ENCODE measurements at regions not wholly inside any gene's neighbourhood (a gene's known extent, or its start where the extent isn't known, plus 50 kb on each side); places are given as distances from the start of the nearest gene placed in this dataset.

DNA sequence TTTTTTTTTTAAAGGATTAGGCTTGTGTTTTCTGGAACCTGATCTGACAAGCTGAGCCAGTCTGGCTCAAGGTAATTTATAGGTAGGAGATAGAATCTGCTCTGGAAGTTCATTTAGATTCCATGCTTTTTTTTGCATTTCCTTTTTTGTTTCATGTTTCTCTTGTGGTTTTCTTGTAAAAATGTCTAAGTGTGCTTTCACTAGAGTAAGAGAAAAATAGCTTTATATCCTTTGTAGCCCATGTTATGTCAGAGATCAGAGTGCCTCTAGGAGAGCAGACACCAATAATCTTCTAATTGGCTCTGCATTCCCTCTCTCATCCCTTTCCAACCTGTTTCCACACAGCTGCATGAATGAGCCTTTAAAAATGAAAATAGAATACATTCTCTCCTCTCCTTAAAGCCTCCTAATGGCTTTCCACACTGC lies 389.8 kb upstream of the KCNMB2 start:
- DNase-seq, result no peak

DNA sequence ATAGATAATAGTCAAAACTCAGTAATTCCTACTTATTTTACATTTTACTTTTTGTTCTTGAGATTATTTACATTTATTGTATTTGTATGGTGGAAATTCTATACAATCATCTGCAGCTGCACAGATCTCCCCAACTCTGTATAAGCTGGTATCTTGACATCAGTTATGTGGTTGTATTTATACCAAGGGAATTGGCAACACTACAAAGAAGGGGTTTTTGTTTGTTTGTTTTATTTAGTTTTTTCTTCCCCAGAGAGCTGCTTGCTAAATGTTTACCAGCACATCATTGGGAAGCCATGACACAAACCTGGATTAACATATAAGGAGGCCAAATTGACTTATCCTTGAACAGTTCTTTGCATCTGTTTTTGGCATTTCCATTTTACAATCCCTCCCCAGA lies 389.2 kb upstream of the KCNMB2 start:
- no peak for DNase-seq

DNA sequence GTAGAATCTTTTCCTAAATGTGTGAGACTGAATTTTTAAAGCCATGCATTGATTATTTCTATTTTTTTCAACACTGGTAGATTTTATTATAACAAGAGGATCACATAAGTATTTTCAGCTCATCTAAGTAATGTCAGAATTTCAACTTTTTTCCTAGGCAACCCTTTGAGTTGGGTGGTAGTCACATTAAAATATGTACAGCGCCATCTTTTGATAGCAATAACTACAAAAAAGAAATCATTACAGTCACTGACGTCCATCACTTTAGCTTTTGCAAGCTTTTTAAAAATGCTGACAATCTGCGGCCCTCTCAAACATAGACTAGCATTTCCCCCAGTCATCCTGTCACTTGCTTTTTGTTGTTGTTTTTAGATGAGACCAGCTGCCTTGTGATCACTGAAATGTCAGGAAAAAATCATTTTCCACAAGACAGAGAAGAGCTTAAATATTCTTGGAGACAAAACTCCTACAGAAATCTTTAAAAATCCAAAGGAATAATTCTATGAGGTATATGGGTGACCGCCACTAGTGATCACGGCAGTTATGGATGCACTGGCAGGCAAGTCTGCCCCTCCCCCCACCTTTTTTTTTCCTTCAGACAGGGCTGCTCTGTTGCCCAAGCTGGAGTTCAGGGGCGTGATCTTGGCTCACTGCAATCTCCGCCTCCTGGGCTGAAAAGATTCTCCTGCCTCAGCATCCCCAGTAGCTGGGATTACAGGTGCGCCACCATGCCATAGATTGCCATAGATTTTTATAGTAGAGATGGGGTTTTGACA lies 384.0 kb upstream of the KCNMB2 start:
- DNase-seq, result no peak

DNA sequence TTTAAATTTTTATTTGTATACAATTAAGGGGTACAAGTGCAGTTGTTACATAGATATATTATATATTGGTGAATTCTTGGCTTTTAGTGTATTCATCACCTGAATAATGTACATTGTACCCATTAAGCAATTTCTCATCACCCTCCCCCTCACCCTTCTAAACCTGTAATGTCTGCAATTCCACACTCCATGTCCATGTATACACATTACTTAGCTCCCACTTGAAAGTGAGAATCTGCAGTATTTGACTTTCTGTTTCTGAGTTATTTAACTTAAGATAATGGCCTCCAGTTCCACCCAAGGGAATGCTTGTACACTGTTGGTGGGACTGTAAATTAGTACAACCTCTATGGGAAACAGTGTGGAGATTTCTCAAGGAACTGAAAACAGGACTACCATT lies 383.2 kb upstream of the KCNMB2 start:
- no peak for DNase-seq

DNA sequence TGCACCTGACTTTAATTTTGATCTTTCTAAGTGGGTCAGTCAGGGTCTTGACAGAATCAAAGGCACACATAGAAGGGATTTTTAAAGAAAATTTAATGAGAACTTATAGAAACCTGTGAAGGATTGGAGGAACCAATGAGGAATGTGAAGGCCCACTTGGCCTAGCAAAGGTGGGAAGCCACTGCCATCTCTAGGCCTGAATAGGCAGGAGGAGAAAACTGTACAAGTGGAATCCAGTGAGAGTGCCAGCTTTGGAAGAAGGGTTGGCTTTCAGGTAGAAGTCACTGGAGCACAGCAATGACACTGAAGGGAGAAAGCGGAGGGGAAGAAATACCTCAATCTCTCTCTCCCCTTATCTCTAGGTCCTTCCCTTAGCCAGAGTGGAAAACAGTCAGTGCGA lies 380.7 kb upstream of the KCNMB2 start:
- no peak for DNase-seq

DNA sequence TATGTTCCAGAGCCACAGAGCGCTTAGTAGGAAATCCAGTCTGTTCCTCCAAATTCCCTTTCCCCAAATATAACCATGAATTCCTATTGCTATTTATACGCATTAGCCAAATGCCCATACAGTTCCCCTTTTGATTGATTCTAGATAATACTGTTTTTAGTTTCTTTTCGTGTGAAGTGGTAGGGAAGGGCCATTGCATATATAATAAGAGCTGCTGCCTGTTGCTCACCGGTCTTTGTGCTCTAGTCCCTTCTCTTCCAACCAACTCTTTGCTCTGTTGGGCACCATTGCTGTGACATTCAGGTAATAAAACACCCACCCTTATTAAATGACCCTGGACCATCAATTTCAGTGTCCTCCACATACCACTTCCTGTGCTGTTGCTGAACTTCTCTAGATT lies 379.9 kb upstream of the KCNMB2 start:
- DNase-seq, result no peak

DNA sequence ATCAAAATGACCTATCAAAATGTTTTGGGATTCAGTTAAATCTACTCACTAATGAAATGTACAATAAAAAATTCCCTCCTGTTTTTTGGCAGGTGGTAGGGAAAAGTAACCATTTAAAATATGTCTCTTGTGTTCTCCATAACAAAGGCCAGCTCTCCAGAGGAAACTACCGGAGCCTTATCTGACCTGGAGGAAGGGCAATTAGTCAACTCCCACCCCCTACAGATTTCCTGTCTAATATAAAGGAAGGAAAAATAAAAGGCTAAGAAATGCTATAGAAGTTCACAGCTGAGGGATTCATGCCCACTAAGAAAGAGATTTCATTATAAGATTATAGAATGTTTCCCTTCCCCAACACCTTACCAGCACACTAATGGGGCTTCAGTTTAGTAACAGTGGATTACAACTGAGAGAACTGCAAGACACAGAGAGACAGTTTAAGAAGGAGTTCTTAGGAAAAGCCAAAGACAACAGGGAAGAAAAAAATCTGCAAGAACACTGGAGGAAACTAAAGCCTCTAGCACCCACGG lies 376.5 kb upstream of the KCNMB2 start:
- DNase-seq, result no peak

DNA sequence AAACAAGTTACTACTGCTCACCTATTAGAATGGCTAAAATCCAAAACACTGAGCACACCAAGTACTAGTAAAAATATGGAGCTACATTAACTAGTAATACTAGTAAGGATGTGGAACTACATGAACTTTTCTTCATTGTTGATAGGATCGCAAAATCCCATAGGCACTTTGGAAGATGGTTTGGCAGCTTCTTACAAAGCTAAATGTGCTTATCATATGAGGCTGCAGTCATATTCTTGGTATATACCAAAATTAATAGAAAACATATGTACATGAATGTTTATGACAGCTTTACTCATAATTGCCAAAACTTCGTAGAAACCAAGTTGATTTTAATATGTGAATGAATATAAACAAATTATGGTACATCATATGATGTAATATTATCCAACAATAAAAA lies 366.8 kb upstream of the KCNMB2 start:
- no peak for DNase-seq

DNA sequence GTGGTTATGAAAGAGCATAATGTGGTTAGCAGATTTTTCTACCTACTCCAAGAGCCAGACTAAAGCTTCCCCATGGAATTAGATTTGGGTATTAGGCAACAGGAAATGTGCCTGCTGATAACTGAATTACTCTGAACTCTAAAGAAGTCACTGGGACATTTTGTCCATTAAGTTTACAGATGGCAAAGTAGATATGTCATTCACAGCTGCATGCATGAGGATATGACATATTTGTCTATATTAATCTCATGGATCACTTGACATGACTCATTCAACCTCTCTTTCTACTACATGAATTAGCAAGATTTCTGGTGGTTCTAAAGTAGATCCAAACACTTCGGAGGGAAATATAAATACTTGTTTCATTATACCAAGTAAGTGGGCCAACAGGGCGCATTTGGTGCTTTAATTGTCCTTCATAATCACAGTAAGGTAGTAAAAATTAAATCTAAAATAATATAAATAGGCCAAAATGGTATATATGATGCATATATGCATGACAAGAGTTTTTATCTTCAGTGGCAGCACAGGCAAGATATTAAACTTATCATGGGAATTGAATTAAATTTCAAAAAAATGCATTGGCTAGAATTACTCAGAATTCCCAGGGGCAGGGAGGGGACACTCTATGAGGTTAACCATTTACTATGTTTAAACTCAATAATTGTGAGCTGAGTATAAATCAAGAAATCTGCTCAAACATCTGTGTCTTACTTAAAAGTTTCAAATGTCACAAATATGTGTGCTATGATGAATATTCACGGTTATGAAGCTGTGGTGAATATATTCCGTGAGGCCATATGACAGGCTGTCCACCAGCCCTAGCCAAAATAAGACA lies 365.3 kb upstream of the KCNMB2 start:
- DNase-seq, result no peak

DNA sequence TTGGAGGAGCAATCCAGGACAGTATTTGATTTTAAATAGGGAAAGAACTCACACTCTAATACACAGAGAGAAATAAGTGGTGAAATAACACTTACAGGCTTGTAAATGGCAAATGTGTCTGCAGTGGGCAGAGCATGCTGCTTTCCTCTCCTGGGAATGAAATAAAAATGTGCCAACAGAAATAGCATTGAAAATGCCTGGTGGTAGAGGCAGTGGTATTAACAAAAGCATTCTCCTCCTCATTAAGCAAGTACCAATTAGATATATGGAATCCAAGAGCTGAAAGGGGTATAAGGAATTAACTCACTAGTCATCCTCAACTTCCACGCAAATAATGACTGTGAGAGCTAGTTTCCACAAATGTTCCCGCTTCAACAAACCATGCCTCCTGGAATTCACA lies 364.1 kb upstream of the KCNMB2 start:
- no peak for DNase-seq

DNA sequence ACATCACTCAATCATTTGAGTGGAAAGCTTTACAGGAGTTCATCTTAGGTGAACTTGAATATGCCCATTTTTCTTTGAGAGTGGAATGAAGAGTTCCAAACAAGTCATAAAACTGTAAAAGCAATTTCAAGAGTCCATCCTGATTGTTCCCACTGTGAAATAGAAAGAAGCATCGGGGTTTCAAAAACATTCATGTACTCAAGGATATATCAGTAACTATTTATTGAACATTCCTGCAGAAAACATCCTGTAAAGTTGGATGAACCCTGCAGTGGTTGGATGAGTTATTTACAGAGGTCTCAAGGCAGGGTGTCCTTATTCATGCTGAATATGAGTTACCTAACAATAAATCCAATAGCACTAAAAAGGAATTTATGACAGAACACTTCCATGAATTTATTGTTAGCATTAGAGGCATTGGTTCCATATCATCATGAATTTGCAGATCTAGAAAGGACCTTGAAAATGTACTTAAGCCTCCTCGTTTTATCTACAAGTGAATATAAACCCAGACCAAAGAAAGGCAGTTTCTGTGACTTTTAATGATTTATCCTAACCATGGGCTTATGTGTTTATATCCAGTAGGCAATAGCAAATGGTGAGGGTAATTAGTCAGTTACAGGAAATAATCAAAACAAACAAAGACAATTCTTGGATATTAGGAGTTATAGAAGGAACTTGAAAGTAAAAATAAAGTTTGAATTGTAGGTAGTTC lies 361.9 kb upstream of the KCNMB2 start:
- no peak for DNase-seq

DNA sequence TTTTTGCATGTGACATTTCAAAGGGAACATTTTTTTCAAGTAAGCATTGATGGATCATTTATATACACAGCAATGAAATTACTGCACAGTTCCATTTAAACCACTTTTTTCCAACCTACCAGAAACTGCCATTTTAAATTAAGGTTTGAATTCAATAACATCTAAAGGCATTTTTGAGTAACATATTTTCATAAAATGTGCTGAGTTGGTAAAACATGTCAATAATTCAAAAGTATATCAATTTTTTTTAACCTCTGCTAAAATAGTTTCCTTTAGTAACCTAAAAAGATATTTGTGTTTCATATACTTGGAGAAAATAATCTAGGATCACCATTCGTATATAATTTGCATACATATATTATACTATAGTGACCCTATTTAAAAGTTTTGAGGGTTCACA lies 355.1 kb upstream of the KCNMB2 start:
- DNase-seq, result no peak

DNA sequence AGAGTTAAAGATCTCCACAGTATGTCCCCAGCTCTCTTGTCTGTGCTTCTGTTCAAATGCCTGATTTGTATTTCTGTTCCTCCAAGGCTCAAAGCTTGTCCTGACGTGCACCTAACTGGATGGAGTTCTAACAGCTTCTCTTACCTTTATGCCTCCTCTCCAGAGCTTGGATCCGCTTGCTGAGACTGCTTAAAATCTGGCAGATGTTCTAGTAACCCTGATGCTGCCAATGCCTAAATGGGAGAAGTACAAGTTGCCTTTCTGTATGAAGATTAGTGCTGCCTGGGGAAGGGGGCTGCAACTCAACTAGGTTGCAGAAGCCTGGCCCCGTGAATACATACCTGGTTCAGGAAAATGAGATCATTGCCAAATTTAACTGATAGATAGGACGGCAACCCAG lies 354.5 kb upstream of the KCNMB2 start:
- DNase-seq, result no peak

DNA sequence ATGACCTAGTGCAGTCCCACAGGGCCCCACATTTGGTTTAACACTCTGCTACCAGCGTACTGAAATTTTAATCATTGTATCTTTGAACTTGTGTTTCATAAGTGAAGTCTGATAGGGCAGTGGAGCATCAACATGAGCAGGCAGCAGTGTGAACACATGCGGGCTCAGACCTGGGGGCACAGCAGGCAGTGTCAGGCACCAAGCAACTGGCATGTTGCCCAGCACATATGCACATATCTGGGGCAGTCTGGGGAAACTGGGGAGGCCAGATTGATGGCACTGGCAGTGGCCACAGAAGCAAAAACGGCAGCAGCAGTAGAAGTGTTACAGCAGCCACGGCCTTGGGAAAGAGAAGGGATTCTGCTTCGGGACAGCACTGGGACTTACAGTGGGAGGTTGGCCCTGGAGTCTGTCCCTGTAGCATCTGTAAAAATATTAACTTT lies 353.9 kb upstream of the KCNMB2 start:
- no peak for DNase-seq

DNA sequence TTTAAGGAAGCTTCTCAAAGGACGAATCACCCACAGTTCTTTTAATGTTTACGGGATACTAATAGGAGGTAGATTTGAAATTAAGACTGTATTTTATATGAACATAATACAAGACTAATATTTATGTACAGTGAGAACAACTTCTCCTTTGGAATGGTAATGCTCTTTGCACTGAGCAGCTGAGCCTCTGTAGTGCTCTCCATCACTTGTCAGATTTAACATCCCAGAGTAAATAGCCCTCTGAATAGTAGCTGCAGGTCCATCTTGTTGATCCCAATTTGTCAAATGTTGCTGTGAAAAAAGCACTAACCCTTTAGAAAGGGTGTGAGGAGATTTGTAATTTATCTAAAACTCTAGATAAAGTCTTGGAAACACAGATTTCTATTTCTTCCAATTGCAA lies 351.4 kb upstream of the KCNMB2 start:
- DNase-seq, result no peak

DNA sequence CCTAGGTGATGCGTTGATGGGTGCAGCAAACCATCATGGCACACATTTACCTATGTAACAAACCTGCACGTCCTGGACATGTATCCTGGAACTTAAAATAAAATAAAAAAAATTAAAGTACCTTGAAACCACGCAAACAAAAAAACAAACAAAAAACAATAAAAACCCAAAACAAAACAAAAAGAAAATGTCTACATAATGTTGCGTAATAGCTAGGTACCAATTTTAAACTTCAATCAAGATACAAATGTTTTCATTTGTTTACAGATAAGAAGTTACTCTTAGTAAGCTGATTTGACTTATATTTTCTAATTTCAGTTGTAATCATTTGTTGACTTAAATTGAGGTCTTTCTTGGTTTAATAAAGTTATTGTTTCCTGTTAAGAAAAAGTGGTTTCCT lies 349.6 kb upstream of the KCNMB2 start:
- DNase-seq, result no peak

DNA sequence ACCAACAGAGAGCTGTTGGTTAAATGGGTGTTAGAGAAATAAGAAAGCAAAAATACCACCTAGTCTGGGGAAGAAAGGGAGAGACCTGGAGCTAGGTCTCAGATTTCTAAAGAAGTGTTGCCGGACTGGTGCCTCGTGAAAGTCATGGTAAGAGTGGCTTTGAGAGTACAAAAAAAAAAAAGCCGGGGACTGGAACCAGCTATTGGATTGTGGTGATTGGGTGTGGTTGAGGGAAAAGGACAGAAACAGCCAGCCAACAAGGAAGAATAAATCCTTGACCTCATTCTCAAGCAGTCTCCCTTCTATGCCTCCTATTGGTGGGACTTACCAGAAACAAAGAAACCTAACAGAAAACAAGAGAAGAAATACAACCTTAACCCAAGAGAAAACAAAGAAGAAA lies 346.4 kb upstream of the KCNMB2 start:
- no peak for DNase-seq

DNA sequence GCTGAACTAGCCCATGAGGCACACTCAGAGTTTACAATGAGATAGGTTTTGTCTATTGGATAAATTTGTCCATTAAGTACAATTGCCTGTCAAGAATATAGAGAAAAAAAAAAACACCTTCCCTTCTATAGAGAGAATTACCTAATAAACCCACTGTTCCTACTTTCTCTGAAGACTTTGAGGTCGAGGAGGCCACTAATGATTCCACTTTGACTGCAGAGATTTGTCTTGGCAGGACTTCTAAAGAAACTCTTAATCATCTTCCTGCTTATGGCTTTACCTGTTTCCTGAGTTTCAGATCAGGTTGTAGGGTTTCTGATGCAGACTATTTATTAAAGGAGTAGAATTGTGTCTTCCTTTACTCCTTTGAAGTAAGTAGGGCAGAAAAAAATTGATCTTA lies 342.4 kb upstream of the KCNMB2 start:
- DNase-seq, result no peak

DNA sequence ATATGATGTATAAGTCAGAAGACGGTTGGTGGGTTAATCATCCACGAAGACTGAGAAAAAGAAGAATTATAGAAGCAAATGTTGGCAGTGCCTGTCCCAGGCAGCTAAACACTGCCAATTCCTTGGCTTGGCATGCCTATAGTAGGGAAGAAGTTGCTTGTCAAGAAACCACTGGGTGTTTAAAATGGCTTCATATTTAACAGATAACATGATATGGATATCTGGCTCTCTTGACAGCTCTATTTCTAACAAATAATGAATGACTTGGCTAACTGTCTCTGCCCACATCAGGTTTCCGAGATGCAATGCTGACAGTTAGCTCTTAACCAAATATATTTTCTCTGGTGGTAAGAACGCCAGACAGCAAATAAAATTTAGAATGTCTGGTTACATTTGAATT lies 341.7 kb upstream of the KCNMB2 start:
- no peak for DNase-seq

DNA sequence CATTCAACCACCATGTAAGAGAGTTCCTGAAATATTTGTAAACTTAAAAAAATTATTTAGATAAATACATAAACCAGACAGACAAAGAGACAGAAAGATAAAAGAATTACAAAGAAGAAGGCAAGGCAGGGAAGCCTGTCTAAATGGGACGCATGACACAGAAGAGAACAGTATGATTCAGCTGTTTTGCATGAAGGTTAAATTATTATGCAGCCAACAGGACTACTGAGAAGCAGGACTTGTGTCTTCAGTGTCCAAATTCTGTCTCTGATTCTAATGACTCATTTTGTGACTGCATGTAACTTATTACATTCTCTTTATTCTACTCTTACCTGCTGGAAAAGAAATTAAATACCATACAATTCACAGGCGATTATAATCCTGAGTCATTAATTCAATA lies 340.4 kb upstream of the KCNMB2 start:
- no peak for DNase-seq

DNA sequence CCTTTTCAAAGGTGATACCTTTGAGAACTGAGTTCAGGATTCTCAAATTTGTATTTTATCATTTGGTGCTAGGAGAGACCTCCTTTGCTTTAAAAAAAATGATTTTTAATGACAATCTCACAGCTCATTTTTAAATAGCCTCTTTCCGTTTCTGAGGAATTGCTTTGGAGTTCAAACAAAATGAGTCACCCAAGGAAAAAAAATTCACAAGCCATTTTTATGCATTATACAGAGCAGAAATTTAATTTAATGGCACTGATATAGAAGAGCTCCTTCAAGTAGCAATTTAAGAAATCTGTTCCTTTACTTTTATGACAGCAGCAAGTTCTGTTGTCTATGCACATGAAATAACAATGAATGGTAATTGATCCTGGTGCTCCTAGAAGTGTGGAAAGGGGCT lies 337.9 kb upstream of the KCNMB2 start:
- DNase-seq, result no peak

DNA sequence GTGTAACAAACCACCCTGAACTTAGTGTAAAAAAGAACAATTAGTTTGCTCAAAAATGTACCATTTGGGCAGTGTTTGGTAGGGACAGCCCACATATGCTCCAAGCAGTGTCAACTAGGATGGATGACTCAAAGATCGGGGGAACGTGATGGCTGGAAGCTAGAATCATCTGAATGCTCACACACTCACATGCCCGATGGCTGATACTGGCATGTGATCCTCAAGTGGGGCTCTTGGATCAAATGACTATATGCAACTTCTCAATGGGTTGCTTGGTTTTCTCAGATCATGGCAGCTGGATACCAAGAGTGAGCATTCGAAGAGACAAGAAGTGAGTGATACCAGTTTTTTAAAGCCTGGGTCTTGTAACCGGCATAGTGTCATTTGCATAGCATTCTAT lies 335.9 kb upstream of the KCNMB2 start:
- no peak for DNase-seq

DNA sequence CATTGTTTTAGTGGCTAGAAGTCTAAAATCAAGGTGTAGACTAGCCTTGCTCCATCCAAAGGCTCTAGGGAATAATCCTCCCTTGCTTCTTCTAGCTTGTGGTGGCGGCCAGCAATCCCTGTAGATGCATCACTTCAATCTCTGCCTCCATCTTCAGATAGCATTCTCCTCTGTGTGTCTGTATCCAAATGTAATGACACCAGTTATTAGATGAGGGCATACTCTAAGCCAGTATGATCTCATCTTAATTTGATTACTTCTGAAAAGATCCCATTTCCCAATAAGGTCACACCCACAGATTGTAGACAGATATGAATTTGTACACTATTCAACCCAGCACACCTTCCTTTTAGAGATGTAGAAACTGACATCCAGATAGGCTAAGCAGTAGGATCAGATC lies 334.5 kb upstream of the KCNMB2 start:
- DNase-seq, result no peak

DNA sequence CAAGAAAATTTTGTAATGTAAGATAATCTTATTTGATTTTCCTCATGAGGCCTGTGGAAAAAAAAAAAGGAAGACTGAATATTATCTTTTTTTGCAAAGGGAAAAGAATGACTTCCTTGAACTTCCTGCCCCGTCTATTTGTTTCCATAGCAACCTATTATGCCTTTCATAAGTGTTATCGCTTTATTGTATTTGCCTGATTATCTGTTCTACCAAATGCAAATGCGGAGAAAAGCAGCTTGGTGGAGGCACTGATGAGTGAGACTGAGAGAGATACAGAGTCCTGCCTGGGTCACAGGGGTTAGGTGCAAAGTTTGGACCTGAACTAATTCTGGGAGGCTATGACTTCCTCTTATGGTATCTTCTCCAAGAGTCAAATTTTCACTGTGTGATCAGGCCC lies 334.0 kb upstream of the KCNMB2 start:
- DNase-seq, result no peak

Measured in stimulated activated CD4-positive, alpha-beta T cell treated with anti-CD3 and anti-CD28 coated beads, Interleukin-4, amount 100 ng/mL, for 1 hour (primary cell).